GM23248 (cell line): ENCODE measurements at regions not wholly inside any gene's neighbourhood (a gene's known extent, or its start where the extent isn't known, plus 50 kb on each side); places are given as distances from the start of the nearest gene placed in this dataset.

ENCODE experiments used
- DNase-seq: peaks from one replicate; pipeline ENCODE4 v3.0.0-alpha.2; 2015
- H2AFZ ChIP-seq: fragments of 200-600 bp; sonication (generic); 2 replicates; pipeline ENCODE4 v1.6.1; 2016; ENCODE audit warnings: antibody characterized with exemption
- H3F3A ChIP-seq: fragments of 200-600 bp; sonication (generic); 2 replicates; pipeline ENCODE4 v1.6.1; 2016; ENCODE audit warnings: mild to moderate bottlenecking, antibody characterized with exemption, mixed run types; ENCODE audit not compliant: insufficient read depth
- H3K27ac ChIP-seq: fragments of 200-600 bp; sonication (generic); 2 replicates; pipeline ENCODE4 v1.5.1; 2016; ENCODE audit warnings: mild to moderate bottlenecking
- H3K27me3 ChIP-seq: fragments of 200-600 bp; sonication (generic); replicated peaks from 2 replicates; pipeline ENCODE4 v1.6.1; 2016; ENCODE audit warnings: mild to moderate bottlenecking; ENCODE audit not compliant: insufficient read depth
- H3K36me3 ChIP-seq: fragments of 200-600 bp; sonication (generic); 2 replicates; pipeline ENCODE4 v1.6.1; 2016; ENCODE audit warnings: low read depth, mild to moderate bottlenecking
- H3K4me1 ChIP-seq: fragments of 200-600 bp; sonication (generic); 2 replicates; pipeline ENCODE4 v1.6.1; 2016; ENCODE audit warnings: mild to moderate bottlenecking; ENCODE audit not compliant: insufficient read depth
- H3K4me2 ChIP-seq: fragments of 200-600 bp; sonication (generic); one replicate; pipeline ENCODE4 v1.6.1; 2016; ENCODE audit warnings: mild to moderate bottlenecking; ENCODE audit not compliant: unreplicated experiment
- H3K4me3 ChIP-seq: fragments of 200-600 bp; sonication (generic); 2 replicates; pipeline ENCODE4 v1.5.1; 2016; ENCODE audit warnings: mild to moderate bottlenecking
- H3K79me2 ChIP-seq: fragments of 200-600 bp; sonication (generic); 2 replicates; pipeline ENCODE4 v1.6.1; 2016; ENCODE audit warnings: mild to moderate bottlenecking; ENCODE audit not compliant: insufficient read depth
- H3K9ac ChIP-seq: fragments of 200-600 bp; sonication (generic); 2 replicates; pipeline ENCODE4 v1.6.1; 2016; ENCODE audit warnings: mild to moderate bottlenecking
- H3K9me2 ChIP-seq: fragments of 200-600 bp; sonication (generic); 2 replicates; pipeline ENCODE4 v1.6.1; 2016; ENCODE audit warnings: mixed run types, mild to moderate bottlenecking, moderate library complexity; ENCODE audit not compliant: insufficient read depth
- H3K9me3 ChIP-seq: fragments of 200-600 bp; sonication (generic); one replicate; pipeline ENCODE4 v1.6.1; 2017; ENCODE audit warnings: low read depth
- H4K20me1 ChIP-seq: fragments of 200-600 bp; sonication (generic); 2 replicates; pipeline ENCODE4 v1.6.0; 2016; ENCODE audit not compliant: insufficient read depth
- EZH2 ChIP-seq: fragments of 200-600 bp; sonication (generic); IDR thresholded peaks from 2 replicates; pipeline ENCODE4 v1.6.1; 2018; ENCODE audit warnings: antibody characterized with exemption, mild to moderate bottlenecking; ENCODE audit not compliant: insufficient read depth, poor library complexity, severe bottlenecking
- EZH2phosphoT487 ChIP-seq: fragments of 200-600 bp; sonication (generic); IDR thresholded peaks from 2 replicates; pipeline ENCODE4 v1.6.1; 2018; ENCODE audit warnings: antibody characterized with exemption, moderate library complexity, mild to moderate bottlenecking, low read depth; ENCODE audit not compliant: insufficient read depth
- WGBS, 2 experiments: methylation state at CpG; one replicate each; pipeline ENCODE4 v1.1.6; 2015 to 2017; ENCODE audit warnings: low lambda C conversion rate in 2 of 2, low coverage in 1 of 2; ENCODE audit errors: missing lambda C conversion rate in 2 of 2; 5-methylcytosine and 5-hydroxymethylcytosine counted together
- in situ Hi-C: fragments of 300-500 bp; cut with MboI; formaldehyde crosslinking; loops from 2 replicates; pipeline ENCODE4 v1.15.0; 2020

- Histone ChIP-seq H3K9me2 (no peaks in the 10 kb centered on the region), H3K79me2 (no peaks in the 10 kb centered on the region), H3K4me3 (no peak overlapping the region), H3K4me1 (no peaks in the 10 kb centered on the region), H3K36me3 (no peaks in the 10 kb centered on the region), H4K20me1 (no peaks in the 10 kb centered on the region), H3K27me3 (no peaks in the 10 kb centered on the region), H3F3A (no peaks in the 10 kb centered on the region), H3K4me2 (no peak overlapping the region), H3K27ac (no peak overlapping the region), H3K9ac (no peak overlapping the region), H3K9me3 (no peaks in the 10 kb centered on the region), H2AFZ (no peak overlapping the region)
- in situ Hi-C loops = no loop called here
- DNase-seq = no peak
- TF ChIP-seq EZH2phosphoT487 = no peak
- TF ChIP-seq EZH2 = no peak
- WGBS, 2 experiments = 36 to 41% methylated on average over 15 to 20 of the region's 20 CpGs
These were observed 334.7 kb downstream of the EIPR1 start for GRCh38 chr2:3042601-3043585.

GRCh38 chr2:3041841-3042600 is 335.6 kb downstream of the EIPR1 start:
- H3K27ac ChIP-seq = no peak overlapping the region

GRCh38 chr2:3041246-3041645 is 336.4 kb downstream of the EIPR1 start:
- Histone ChIP-seq H2AFZ (no peak overlapping the region), H3K27ac (no peak overlapping the region), H4K20me1 (no peaks in the 10 kb centered on the region), H3K27me3 (no peaks in the 10 kb centered on the region), H3K9me3 (no peaks in the 10 kb centered on the region), H3K36me3 (no peaks in the 10 kb centered on the region), H3K9ac (no peak overlapping the region), H3K4me1 (no peaks in the 10 kb centered on the region), H3K9me2 (no peaks in the 10 kb centered on the region), H3F3A (no peaks in the 10 kb centered on the region), H3K79me2 (no peaks in the 10 kb centered on the region), H3K4me3 (no peak overlapping the region), H3K4me2 (no peak overlapping the region)
- no peak for DNase-seq
- 61 to 66% methylated on average over 17 of the region's 17 CpGs for WGBS, 2 experiments
- in situ Hi-C loops = no loop called here
- TF ChIP-seq EZH2 (no peak), EZH2phosphoT487 (no peak)

More at GRCh38 chr2:3041841-3042600, 335.6 kb downstream of the EIPR1 start:
- Histone ChIP-seq H3K27me3 (no peaks in the 10 kb centered on the region), H3K4me2 (no peak overlapping the region), H3F3A (no peaks in the 10 kb centered on the region), H3K4me1 (no peaks in the 10 kb centered on the region), H3K9ac (no peak overlapping the region), H3K79me2 (no peaks in the 10 kb centered on the region), H2AFZ (no peak overlapping the region), H4K20me1 (no peaks in the 10 kb centered on the region), H3K9me3 (no peaks in the 10 kb centered on the region), H3K4me3 (no peak overlapping the region), H3K36me3 (no peaks in the 10 kb centered on the region), H3K9me2 (no peaks in the 10 kb centered on the region)
- TF ChIP-seq EZH2phosphoT487 = no peak
- TF ChIP-seq EZH2 = no peak
- in situ Hi-C loops = no loop called here
- DNase-seq = no peak
- WGBS, 2 experiments = 20 to 21% methylated on average over 24 to 25 of the region's 25 CpGs

GRCh38 chr2:3040496-3041140 is 337.0 kb downstream of the EIPR1 start:
- H3K36me3 ChIP-seq = no peaks in the 10 kb centered on the region
- H3K9me2 ChIP-seq = no peaks in the 10 kb centered on the region
- no peaks in the 10 kb centered on the region for H3K79me2 ChIP-seq
- 45 to 50% methylated on average over 17 of the region's 17 CpGs for WGBS, 2 experiments
- no peaks in the 10 kb centered on the region for H3K9me3 ChIP-seq
- H3K4me1 ChIP-seq = no peaks in the 10 kb centered on the region
- no peak overlapping the region for H3K4me3 ChIP-seq
- in situ Hi-C loops = no loop called here
- no peaks in the 10 kb centered on the region for H4K20me1 ChIP-seq
- H3K27me3 ChIP-seq = no peaks in the 10 kb centered on the region
- TF ChIP-seq EZH2 = no peak
- TF ChIP-seq EZH2phosphoT487 = no peak
- no peak overlapping the region for H2AFZ ChIP-seq
- DNase-seq = no peak
- no peaks in the 10 kb centered on the region for H3F3A ChIP-seq
- no peak overlapping the region for H3K4me2 ChIP-seq
- no peak overlapping the region for H3K27ac ChIP-seq
- H3K9ac ChIP-seq = no peak overlapping the region
